Liver (tissue), 3 donors: ENCODE measurements at regions not wholly inside any gene's neighbourhood (a gene's known extent, or its start where the extent isn't known, plus 50 kb on each side); places are given as distances from the start of the nearest gene placed in this dataset.

Source experiments
- ATF3 ChIP-seq: IDR thresholded peaks from 2 replicates; pipeline ENCODE4 v1.6.1; 2016; ENCODE audit warnings: antibody characterized with exemption
- CTCF ChIP-seq: fragments of 150-350 bp; IDR thresholded peaks from 2 replicates; pipeline ENCODE4 v1.5.1; 2017; ENCODE audit warnings: improper control_type of control experiment, low read depth, low read length; ENCODE audit not compliant: missing input control
- EGR1 ChIP-seq, 2 donors: IDR thresholded peaks; 2 replicates each; pipeline ENCODE4 v1.6.1; 2016 to 2018; ENCODE audit warnings: antibody characterized with exemption in 2 of 2, low read depth in 2 of 2
- FOXA1 ChIP-seq: IDR thresholded peaks from 2 replicates; pipeline ENCODE4 v1.6.1; 2016; ENCODE audit warnings: antibody characterized with exemption
- GABPA ChIP-seq, 2 donors: IDR thresholded peaks in 1 of 2; conservative IDR thresholded peaks in 1 of 2; 2 replicates each; pipeline ENCODE4 v1.6.1; 2016; ENCODE audit warnings: antibody characterized with exemption in 2 of 2, mild to moderate bottlenecking in 1 of 2, moderate library complexity in 1 of 2
- JUND ChIP-seq, 2 donors: IDR thresholded peaks; 2 replicates each; pipeline ENCODE4 v1.6.1; 2016; ENCODE audit warnings: antibody characterized with exemption in 2 of 2
- MAX ChIP-seq: IDR thresholded peaks from 2 replicates; pipeline ENCODE4 v1.6.1; 2016; ENCODE audit warnings: antibody characterized with exemption
- RAD21 ChIP-seq, 2 donors: IDR thresholded peaks; 2 replicates each; pipeline ENCODE4 v1.6.1; 2016; ENCODE audit warnings: antibody characterized with exemption in 2 of 2, mild to moderate bottlenecking in 2 of 2
- SP1 ChIP-seq: IDR thresholded peaks from 2 replicates; pipeline ENCODE4 v1.6.1; 2018; ENCODE audit warnings: antibody characterized with exemption, mild to moderate bottlenecking
- TAF1 ChIP-seq: conservative IDR thresholded peaks from 2 replicates; pipeline ENCODE4 v1.6.1; 2016; ENCODE audit warnings: antibody characterized with exemption, mild to moderate bottlenecking
- YY1 ChIP-seq: IDR thresholded peaks from 2 replicates; pipeline ENCODE4 v1.6.1; 2016; ENCODE audit warnings: antibody characterized with exemption, mild to moderate bottlenecking
- ZBTB33 ChIP-seq: IDR thresholded peaks from 2 replicates; pipeline ENCODE4 v1.6.1; 2016; ENCODE audit warnings: antibody characterized with exemption
- donor health status: healthy.
- donor health status: healthy.

GRCh38 chr6:2410656-2411380 is 165.4 kb upstream of the GMDS start:
- TF ChIP-seq YY1 (no peak), CTCF (no peak), SP1 (no peak), TAF1 (no peak), ATF3 (no peak), EGR1 (IDR thresholded peaks at IDR 0.05; ENCODE audit: low read depth in 2 of 2) (no peak), ZBTB33 (no peak), JUND (IDR thresholded peaks at IDR 0.05) (no peak), FOXA1 (no peak), RAD21 (IDR thresholded peaks at IDR 0.05) (no peak), MAX (no peak), GABPA (IDR thresholded peaks at IDR 0.05 in 1 of 2, conservative IDR thresholded peaks at IDR 0.05 in 1 of 2) (no peak)
